HCT116 (cell line): ENCODE measurements at regions not wholly inside any gene's neighbourhood (a gene's known extent, or its start where the extent isn't known, plus 50 kb on each side); places are given as distances from the start of the nearest gene placed in this dataset.

Experiments
- ATAC-seq: fragments of 200-7000 bp; cut with Tn5 transposase; 2 replicates; pipeline ENCODE4 v1.9.1; 2020; ENCODE audit warnings: mild to moderate bottlenecking, moderate library complexity
- BruUV-seq: library from RNA; stranded (reverse); fragments of 400-500 nt; replicated peaks from 2 replicates; lab custom pipeline; 2021; lab: Mats Ljungman, UMichigan
- CTCF ChIA-PET: fragments of 300-600 bp; sonication (Branson Sonifier 250); formaldehyde crosslinking; loops from one replicate; lab custom pipeline; 2021; ENCODE audit warnings: antibody characterized with exemption; lab: Charles Lee
- POLR2A ChIA-PET: fragments of 300-600, 350-600 bp; sonication (Branson Sonifier 250); formaldehyde crosslinking; loops from one replicate; lab custom pipeline; 2021; ENCODE audit warnings: antibody characterized with exemption; lab: Charles Lee
- RAD21 ChIA-PET, 2 experiments: fragments of 300-600 bp; sonication (Branson Sonifier 250); formaldehyde crosslinking; loops; one replicate each; lab custom pipeline; 2023; ENCODE audit warnings: low total read pairs in 2 of 2; ENCODE audit not compliant: uncharacterized antibody in 2 of 2, unreplicated experiment in 2 of 2, low non-redundant PET in 1 of 2; lab: Charles Lee
- DNase-seq: peaks from one replicate; pipeline ENCODE4 v3.0.0-alpha.2; 2010; ENCODE audit warnings: low read depth, low spot score
- H2AFZ ChIP-seq: fragments of 200-600 bp; shearing (Covaris generic), sonication (generic); 2 replicates; pipeline ENCODE4 v1.6.1; 2017; ENCODE audit warnings: low read depth, mixed run types, mixed read lengths, antibody characterized with exemption, low read length; ENCODE audit not compliant: poor library complexity, severe bottlenecking
- H3K27ac ChIP-seq: 2 replicates; pipeline ENCODE4 v1.5.1; 2012; ENCODE audit warnings: low read depth, low read length
- H3K27me3 ChIP-seq: fragments of 200-600 bp; sonication (generic); 2 replicates; pipeline ENCODE4 v1.6.1; 2016; ENCODE audit warnings: mixed run types, low read length, mixed read lengths; ENCODE audit not compliant: insufficient read depth
- H3K36me3 ChIP-seq, 2 experiments: fragments of 200-500 bp in 1 of 2; fragments of 200-600 bp in 1 of 2; sonication (Bioruptor generic) in 1 of 2; sonication (generic) in 1 of 2; 2 replicates each; pipeline versions ENCODE4 v1.5.1 to v1.6.1; 2014 to 2016; ENCODE audit warnings: low read length in 2 of 2, inconsistent platforms in 1 of 2, mixed read lengths in 1 of 2, mixed run types in 1 of 2; ENCODE audit not compliant: insufficient read depth in 2 of 2, control insufficient read depth in 1 of 2
- H3K4me1 ChIP-seq, 2 experiments: fragments of 200-600 bp in 1 of 2; sonication (generic) in 1 of 2; 2 replicates each; pipeline versions ENCODE4 v1.5.1 to v1.6.1; 2012 to 2017; ENCODE audit warnings: low read length in 2 of 2, inconsistent platforms in 1 of 2, mild to moderate bottlenecking in 1 of 2, mixed read lengths in 1 of 2, mixed run types in 1 of 2, moderate library complexity in 1 of 2; ENCODE audit not compliant: insufficient read depth in 2 of 2, control insufficient read depth in 1 of 2
- H3K4me2 ChIP-seq: fragments of 200-600 bp; sonication (generic); 2 replicates; pipeline ENCODE4 v1.6.1; 2017; ENCODE audit warnings: mixed run types, low read length, mixed read lengths
- H3K4me3 ChIP-seq, 2 experiments: fragments of 200-600 bp in 1 of 2; sonication (generic) in 1 of 2; replicated peaks in 1 of 2; 2 replicates each; pipeline ENCODE4 v1.5.1; 2011 to 2016; ENCODE audit warnings: low read length in 2 of 2, control low read depth in 1 of 2, low read depth in 1 of 2, mild to moderate bottlenecking in 1 of 2, mixed read lengths in 1 of 2, mixed run types in 1 of 2
- H3K79me2 ChIP-seq: fragments of 200-600 bp; sonication (generic); 2 replicates; pipeline ENCODE4 v1.6.1; 2017; ENCODE audit warnings: mild to moderate bottlenecking, mixed run types, low read length, moderate library complexity, mixed read lengths; ENCODE audit not compliant: insufficient read depth
- H3K9ac ChIP-seq: fragments of 200-600 bp; sonication (generic); 2 replicates; pipeline ENCODE4 v1.6.1; 2016; ENCODE audit warnings: low read length, mixed read lengths
- H3K9me2 ChIP-seq: fragments of 200-600 bp; sonication (generic), shearing (Covaris generic); 2 replicates; pipeline ENCODE4 v1.6.1; 2017; ENCODE audit warnings: mixed run types, mild to moderate bottlenecking, moderate library complexity; ENCODE audit not compliant: insufficient read depth
- H3K9me3 ChIP-seq, 2 experiments: fragments of 200-500 bp in 1 of 2; fragments of 200-600 bp in 1 of 2; sonication (Bioruptor generic) in 1 of 2; sonication (generic) in 1 of 2; 2 replicates each; pipeline ENCODE4 v1.6.1; 2014 to 2017; ENCODE audit warnings: low read length in 2 of 2, mixed read lengths in 2 of 2, inconsistent platforms in 1 of 2, low read depth in 1 of 2, mild to moderate bottlenecking in 1 of 2, mixed run types in 1 of 2, moderate library complexity in 1 of 2; ENCODE audit not compliant: control insufficient read depth in 1 of 2, insufficient read depth in 1 of 2
- H4K20me1 ChIP-seq: fragments of 200-600 bp; sonication (generic), shearing (Covaris generic); 2 replicates; pipeline ENCODE4 v1.6.1; 2017; ENCODE audit warnings: mixed run types, mild to moderate bottlenecking, moderate library complexity; ENCODE audit not compliant: insufficient read depth
- CBX3 ChIP-seq: IDR thresholded peaks from 2 replicates; pipeline ENCODE4 v1.6.1; 2012; ENCODE audit warnings: low read depth
- CEBPB ChIP-seq: IDR thresholded peaks from 2 replicates; pipeline ENCODE4 v1.6.1; 2012; ENCODE audit warnings: low read depth
- EZH2 ChIP-seq: fragments of 200-600 bp; sonication (generic); IDR thresholded peaks from 2 replicates; pipeline ENCODE4 v1.6.1; 2017; ENCODE audit warnings: antibody characterized with exemption, mixed run types
- POLR2AphosphoS5 ChIP-seq: IDR thresholded peaks from 2 replicates; pipeline ENCODE4 v1.6.1; 2011; ENCODE audit warnings: mild to moderate bottlenecking, low read depth, low read length, moderate library complexity
- RAD21 ChIP-seq: IDR thresholded peaks from 2 replicates; pipeline ENCODE4 v1.6.1; 2012; ENCODE audit warnings: low read depth, mild to moderate bottlenecking
- REST ChIP-seq: IDR thresholded peaks from 2 replicates; pipeline ENCODE4 v1.6.1; 2012; ENCODE audit warnings: low read depth
- SRF ChIP-seq: IDR thresholded peaks from 2 replicates; pipeline ENCODE4 v1.6.1; 2012; ENCODE audit warnings: low read depth
- TCF7L2 ChIP-seq: IDR thresholded peaks from 2 replicates; pipeline ENCODE4 v1.7.0; 2011; ENCODE audit warnings: borderline replicate concordance, inconsistent platforms; ENCODE audit not compliant: insufficient read depth, insufficient read length; ENCODE audit errors: extremely low read depth
- ZFX ChIP-seq: fragments of 450-650 bp; IDR thresholded peaks from 2 replicates; pipeline ENCODE4 v1.6.1; 2017
- ZNF274 ChIP-seq: fragments of 200-500 bp; sonication (Bioruptor generic); IDR thresholded peaks from 2 replicates; pipeline ENCODE4 v1.6.1; 2014; ENCODE audit warnings: mild to moderate bottlenecking, low read depth, low read length, inconsistent platforms
- intact Hi-C: fragments of 100-400 bp; cut with micrococcal nuclease; formaldehyde crosslinking; loops from 2 replicates; pipeline ENCODE4 v1.10.0; 2022

DNA sequence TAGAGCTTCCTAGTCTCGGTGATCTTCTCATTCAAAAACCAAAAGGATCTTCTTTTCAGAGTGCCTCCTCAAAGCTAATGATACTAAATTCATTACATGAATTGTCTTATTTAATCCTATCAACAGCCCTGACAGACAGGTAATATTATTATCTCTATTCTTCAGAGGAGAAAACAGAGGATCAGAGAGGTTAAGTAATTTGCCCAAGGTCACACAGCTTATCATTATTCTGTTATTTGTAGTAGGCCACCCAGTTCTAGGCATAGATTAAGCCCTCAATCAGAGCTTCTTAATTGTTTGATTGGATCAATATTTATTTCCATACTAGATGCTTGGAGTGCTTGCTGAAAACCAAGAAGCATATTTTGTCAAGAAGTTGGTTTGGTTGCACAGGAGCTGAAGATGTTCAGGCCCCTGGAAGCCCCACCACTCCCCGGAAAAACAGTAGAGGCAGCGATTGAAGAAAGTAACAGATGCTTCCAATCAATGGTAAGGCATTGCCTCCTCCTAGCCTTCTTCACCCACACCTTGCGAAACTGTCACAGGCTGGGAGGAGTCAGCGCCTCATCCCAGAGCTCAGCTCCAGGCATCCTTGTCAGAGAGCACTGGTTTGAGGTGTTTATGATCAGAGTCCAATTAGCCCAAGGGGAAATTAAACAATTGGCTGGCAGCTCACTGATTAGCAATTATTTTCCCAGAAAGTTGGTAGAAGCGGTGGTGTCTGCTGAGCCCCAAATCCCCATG, 487.2 kb downstream of the BCL11A start:
- no TSS peak for BruUV-seq
- ATAC-seq (no peak), DNase-seq (no peak)
- CTCF ChIA-PET = no interaction called here
- Histone ChIP-seq H3K4me3 (no peak overlapping the region), H2AFZ (no peak overlapping the region), H4K20me1 (no peaks in the 10 kb centered on the region), H3K9me2 (no peaks in the 10 kb centered on the region), H3K9ac (no peak overlapping the region), H3K9me3 (no peaks in the 10 kb centered on the region), H3K79me2 (no peaks in the 10 kb centered on the region), H3K36me3 (no peaks in the 10 kb centered on the region), H3K4me1 (no peaks in the 10 kb centered on the region), H3K27me3 (0 out of 2 replicates have a peak, but pooled peaks cover 17% of the 10 kb centered on the region), H3K27ac (no peak overlapping the region), H3K4me2 (no peak overlapping the region)
- TF ChIP-seq TCF7L2 = no peak
- no peak for TF ChIP-seq CBX3
- no peak for TF ChIP-seq REST
- TF ChIP-seq SRF = no peak
- TF ChIP-seq POLR2AphosphoS5 = no peak
- no peak for TF ChIP-seq ZNF274
- no peak for TF ChIP-seq CEBPB
- TF ChIP-seq EZH2 = no peak
- no peak for TF ChIP-seq RAD21
- no peak for TF ChIP-seq ZFX
- intact Hi-C loops = no loop called here
- RAD21 ChIA-PET = no interaction called here
- POLR2A ChIA-PET = no interaction called here
